ENCODE measurements at regions not wholly inside any gene's neighbourhood (a gene's known extent, or its start where the extent isn't known, plus 50 kb on each side); places are given as distances from the start of the nearest gene placed in this dataset.

- no peak for DNase-seq
- H3K4me1 ChIP-seq, result peaks cover 9 to 15% (median 13%) of the 10 kb centered on the region in 4 donors
- in situ Hi-C loops (cut with MboI; ENCODE audit: low pct_ligation_motif_present in 1 of 4, low pct_unique_long_range_greater_than_20kb in 1 of 4, low sequenced_read_pairs in 3 of 4) (no loop called here), intact Hi-C loops (cut with DNase I; ENCODE audit: low total_unique reads) (loop anchor here (10.0 kb wide), 1 partner anchor 1315 kb away; the partner anchor contains the start of gene PPM1B)
- TF ChIP-seq POLR2AphosphoS5 (IDR thresholded peaks at IDR 0.05) (no peak), CTCF (IDR thresholded peaks at IDR 0.05) (no peak), EP300 (IDR thresholded peaks at IDR 0.05; ENCODE audit: low read depth) (no peak), POLR2A (IDR thresholded peaks at IDR 0.05) (no peak)
- no peaks in the 10 kb centered on the region for H3K27me3 ChIP-seq
- H3K27ac ChIP-seq, result no peak overlapping the region
- WGBS, 2 donors (ENCODE audit: low coverage in 1 of 2), result 84 to 91% methylated on average over 6 to 13 of the region's 14 CpGs
- H3K9me3 ChIP-seq, result no peaks in the 10 kb centered on the region
- no peak overlapping the region for H3K4me3 ChIP-seq
- no peaks in the 10 kb centered on the region for H3K36me3 ChIP-seq
Measured at GRCh38 chr2:42850016-42850805, 57.8 kb upstream of the HAAO start.

- in situ Hi-C loops (cut with MboI; ENCODE audit: low pct_ligation_motif_present in 1 of 4, low pct_unique_long_range_greater_than_20kb in 1 of 4, low sequenced_read_pairs in 3 of 4) (loop anchor here in 3 of 4 donors (25.0 kb wide), 5 partner anchors 88 to 713 kb away; partner anchors contain the start of gene ZFP36L2 (in 2 of the 3)), intact Hi-C loops (cut with DNase I; ENCODE audit: low total_unique reads) (loop anchor here (5.0 kb wide), 1 partner anchor 308 kb away; no protein-coding TSS in a partner anchor)
- Histone ChIP-seq H3K27me3 (no peaks in the 10 kb centered on the region), H3K27ac (no peak overlapping the region), H3K9me3 (no peaks in the 10 kb centered on the region), H3K4me3 (no peak overlapping the region), H3K4me1 (peaks cover 14 to 20% (median 16%) of the 10 kb centered on the region in 4 donors), H3K36me3 (no peaks in the 10 kb centered on the region)
- 94% methylated on average over 5 of the region's 5 CpGs; no CpG with 5 or more reads in 1 of the 2 donors for WGBS, 2 donors (ENCODE audit: low coverage in 1 of 2)
- TF ChIP-seq EP300 (IDR thresholded peaks at IDR 0.05; ENCODE audit: low read depth) (no peak), POLR2A (IDR thresholded peaks at IDR 0.05) (no peak), CTCF (IDR thresholded peaks at IDR 0.05) (no peak), POLR2AphosphoS5 (IDR thresholded peaks at IDR 0.05) (no peak)
- DNase-seq, result no peak
Measured at GRCh38 chr2:42849311-42849710, 56.9 kb upstream of the HAAO start.

GRCh38 chr2:42848726-42849290 is 56.4 kb upstream of the HAAO start:
- Histone ChIP-seq H3K27ac (no peak overlapping the region), H3K4me3 (no peak overlapping the region), H3K27me3 (no peaks in the 10 kb centered on the region), H3K36me3 (no peaks in the 10 kb centered on the region), H3K4me1 (peaks cover 12 to 21% (median 16%) of the 10 kb centered on the region in 4 donors), H3K9me3 (no peaks in the 10 kb centered on the region)
- intact Hi-C loops (cut with DNase I; ENCODE audit: low total_unique reads), result loop anchor here (5.0 kb wide), 1 partner anchor 308 kb away; no protein-coding TSS in a partner anchor
- DNase-seq, result no peak
- TF ChIP-seq EP300 (IDR thresholded peaks at IDR 0.05; ENCODE audit: low read depth) (no peak), POLR2A (IDR thresholded peaks at IDR 0.05) (no peak), CTCF (IDR thresholded peaks at IDR 0.05) (no peak), POLR2AphosphoS5 (IDR thresholded peaks at IDR 0.05) (no peak)
- in situ Hi-C loops (cut with MboI; ENCODE audit: low pct_ligation_motif_present in 1 of 4, low pct_unique_long_range_greater_than_20kb in 1 of 4, low sequenced_read_pairs in 3 of 4), result loop anchor here in 3 of 4 donors (25.0 kb wide), 5 partner anchors 88 to 713 kb away; partner anchors contain the start of gene ZFP36L2 (in 2 of the 3)
- 94% methylated on average over 10 of the region's 10 CpGs; no CpG with 5 or more reads in 1 of the 2 donors for WGBS, 2 donors (ENCODE audit: low coverage in 1 of 2)

GRCh38 chr2:42848265-42848664 is 55.9 kb upstream of the HAAO start:
- Histone ChIP-seq H3K4me3 (no peak overlapping the region), H3K4me1 (peaks cover 10 to 21% (median 16%) of the 10 kb centered on the region in 4 donors), H3K27ac (no peak overlapping the region), H3K36me3 (no peaks in the 10 kb centered on the region), H3K27me3 (no peaks in the 10 kb centered on the region), H3K9me3 (no peaks in the 10 kb centered on the region)
- no peak for TF ChIP-seq CTCF (IDR thresholded peaks at IDR 0.05)
- no peak for TF ChIP-seq EP300 (IDR thresholded peaks at IDR 0.05; ENCODE audit: low read depth)
- no peak for TF ChIP-seq POLR2AphosphoS5 (IDR thresholded peaks at IDR 0.05)
- TF ChIP-seq POLR2A (IDR thresholded peaks at IDR 0.05), result no peak
- WGBS, 2 donors (ENCODE audit: low coverage in 1 of 2), result 71 to 84% methylated on average over 1 of the region's 1 CpG
- DNase-seq, result no peak
- intact Hi-C loops (cut with DNase I; ENCODE audit: low total_unique reads), result loop anchor here (5.0 kb wide), 1 partner anchor 309 kb away; no protein-coding TSS in a partner anchor
- in situ Hi-C loops (cut with MboI; ENCODE audit: low pct_ligation_motif_present in 1 of 4, low pct_unique_long_range_greater_than_20kb in 1 of 4, low sequenced_read_pairs in 3 of 4), result loop anchor here in 3 of 4 donors (25.0 kb wide), 5 partner anchors 89 to 714 kb away; partner anchors contain the start of gene ZFP36L2 (in 2 of the 3)

All from transverse colon (tissue), 4 donors.